ENCODE measurements at regions not wholly inside any gene's neighbourhood (a gene's known extent, or its start where the extent isn't known, plus 50 kb on each side); places are given as distances from the start of the nearest gene placed in this dataset.

DNA sequence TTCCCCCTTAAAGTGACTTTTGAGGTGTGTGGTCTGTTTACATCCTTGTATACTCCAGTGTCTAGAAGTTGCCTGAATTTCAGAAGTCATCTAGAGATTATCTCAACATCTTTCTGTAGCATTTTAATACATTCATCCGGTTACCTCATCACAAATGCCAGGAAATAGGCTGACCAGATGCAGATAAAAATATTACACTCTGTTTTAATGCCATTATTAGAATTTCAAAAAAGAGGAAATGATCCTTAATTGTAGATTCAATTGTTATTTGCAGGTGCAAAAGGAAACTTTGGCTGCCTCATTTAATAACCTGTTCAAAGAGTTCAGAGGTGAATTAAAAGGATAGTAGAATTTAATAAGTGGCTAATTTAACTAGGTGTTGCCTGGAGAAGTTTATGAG is 290.9 kb downstream of the C3orf38 start:
- TF ChIP-seq, protein P1, sequence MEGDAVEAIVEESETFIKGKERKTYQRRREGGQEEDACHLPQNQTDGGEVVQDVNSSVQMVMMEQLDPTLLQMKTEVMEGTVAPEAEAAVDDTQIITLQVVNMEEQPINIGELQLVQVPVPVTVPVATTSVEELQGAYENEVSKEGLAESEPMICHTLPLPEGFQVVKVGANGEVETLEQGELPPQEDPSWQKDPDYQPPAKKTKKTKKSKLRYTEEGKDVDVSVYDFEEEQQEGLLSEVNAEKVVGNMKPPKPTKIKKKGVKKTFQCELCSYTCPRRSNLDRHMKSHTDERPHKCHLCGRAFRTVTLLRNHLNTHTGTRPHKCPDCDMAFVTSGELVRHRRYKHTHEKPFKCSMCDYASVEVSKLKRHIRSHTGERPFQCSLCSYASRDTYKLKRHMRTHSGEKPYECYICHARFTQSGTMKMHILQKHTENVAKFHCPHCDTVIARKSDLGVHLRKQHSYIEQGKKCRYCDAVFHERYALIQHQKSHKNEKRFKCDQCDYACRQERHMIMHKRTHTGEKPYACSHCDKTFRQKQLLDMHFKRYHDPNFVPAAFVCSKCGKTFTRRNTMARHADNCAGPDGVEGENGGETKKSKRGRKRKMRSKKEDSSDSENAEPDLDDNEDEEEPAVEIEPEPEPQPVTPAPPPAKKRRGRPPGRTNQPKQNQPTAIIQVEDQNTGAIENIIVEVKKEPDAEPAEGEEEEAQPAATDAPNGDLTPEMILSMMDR (IDR thresholded peaks at IDR 0.05) = no peak
- no peak for TF ChIP-seq POLR2A (IDR thresholded peaks at IDR 0.05)

All from breast epithelium (tissue), 3 donors.